GM12872 (cell line): ENCODE measurements at regions not wholly inside any gene's neighbourhood (a gene's known extent, or its start where the extent isn't known, plus 50 kb on each side); places are given as distances from the start of the nearest gene placed in this dataset.

Experiments
- TF ChIP-seq, protein P1 (sequence below): IDR thresholded peaks from 3 replicates; pipeline ENCODE4 v1.5.1; 2011; ENCODE audit warnings: low read depth, mild to moderate bottlenecking, low read length, moderate library complexity; ENCODE audit not compliant: insufficient read depth

DNA sequence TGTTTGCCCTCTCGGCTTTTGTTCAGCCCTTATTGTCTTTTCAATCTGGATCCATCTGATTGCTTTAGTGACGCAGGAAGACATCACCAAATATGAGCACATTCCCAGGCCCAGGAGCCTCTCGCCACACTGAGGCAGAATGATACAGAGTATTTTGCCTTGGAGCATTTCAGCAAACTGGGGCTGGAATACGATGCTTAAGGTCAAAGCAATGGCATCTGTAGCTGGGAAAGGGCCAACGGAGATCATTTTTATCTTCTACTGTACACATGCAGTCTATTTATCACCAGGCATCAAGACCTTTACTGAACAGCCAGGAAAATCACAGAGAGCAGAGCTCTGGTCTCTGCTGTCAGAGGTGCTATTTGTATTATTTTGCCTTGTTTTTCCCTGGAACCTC lies 655.3 kb downstream of the RNF144B start:
- TF ChIP-seq, protein P1, sequence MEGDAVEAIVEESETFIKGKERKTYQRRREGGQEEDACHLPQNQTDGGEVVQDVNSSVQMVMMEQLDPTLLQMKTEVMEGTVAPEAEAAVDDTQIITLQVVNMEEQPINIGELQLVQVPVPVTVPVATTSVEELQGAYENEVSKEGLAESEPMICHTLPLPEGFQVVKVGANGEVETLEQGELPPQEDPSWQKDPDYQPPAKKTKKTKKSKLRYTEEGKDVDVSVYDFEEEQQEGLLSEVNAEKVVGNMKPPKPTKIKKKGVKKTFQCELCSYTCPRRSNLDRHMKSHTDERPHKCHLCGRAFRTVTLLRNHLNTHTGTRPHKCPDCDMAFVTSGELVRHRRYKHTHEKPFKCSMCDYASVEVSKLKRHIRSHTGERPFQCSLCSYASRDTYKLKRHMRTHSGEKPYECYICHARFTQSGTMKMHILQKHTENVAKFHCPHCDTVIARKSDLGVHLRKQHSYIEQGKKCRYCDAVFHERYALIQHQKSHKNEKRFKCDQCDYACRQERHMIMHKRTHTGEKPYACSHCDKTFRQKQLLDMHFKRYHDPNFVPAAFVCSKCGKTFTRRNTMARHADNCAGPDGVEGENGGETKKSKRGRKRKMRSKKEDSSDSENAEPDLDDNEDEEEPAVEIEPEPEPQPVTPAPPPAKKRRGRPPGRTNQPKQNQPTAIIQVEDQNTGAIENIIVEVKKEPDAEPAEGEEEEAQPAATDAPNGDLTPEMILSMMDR: no peak

DNA sequence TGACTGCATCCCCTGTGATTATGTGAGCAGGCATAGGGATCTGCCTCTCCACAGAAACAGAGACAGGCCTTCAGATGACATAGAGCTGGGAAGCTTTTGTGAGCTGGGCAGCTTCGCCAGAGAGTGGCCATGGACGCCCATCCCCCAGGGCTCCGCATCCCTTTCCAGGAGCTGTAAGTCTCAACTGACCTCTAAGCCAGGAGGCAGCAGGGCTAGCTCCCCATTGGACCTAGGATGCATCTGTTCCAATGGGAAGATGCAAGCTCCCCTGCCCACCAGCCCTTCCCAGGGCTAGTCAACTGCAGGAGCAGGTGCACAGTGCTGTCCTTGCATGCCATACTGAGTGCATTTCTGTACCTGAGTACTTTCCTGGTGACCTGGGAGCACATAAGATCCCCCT lies 663.6 kb downstream of the RNF144B start:
- TF ChIP-seq, protein P1: no peak

DNA sequence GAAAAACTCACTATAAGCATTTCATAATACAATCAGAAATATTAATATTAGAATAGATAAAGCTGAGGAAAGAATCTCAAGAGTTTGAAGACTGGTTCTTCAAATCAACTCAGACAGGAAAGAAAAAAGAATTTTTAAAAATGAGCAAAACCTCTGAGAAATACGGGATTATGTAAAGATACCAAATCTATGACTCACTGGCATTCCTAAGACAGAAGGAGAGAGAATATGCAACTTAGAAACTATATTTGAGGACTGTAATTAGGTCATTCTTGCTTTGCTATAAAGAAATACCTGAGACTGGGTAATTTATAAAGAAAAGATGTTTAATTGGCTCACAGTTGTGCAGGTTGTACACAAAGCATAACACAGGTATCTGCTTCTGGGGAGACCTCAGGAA lies 665.1 kb downstream of the RNF144B start:
- TF ChIP-seq, protein P1: no peak

DNA sequence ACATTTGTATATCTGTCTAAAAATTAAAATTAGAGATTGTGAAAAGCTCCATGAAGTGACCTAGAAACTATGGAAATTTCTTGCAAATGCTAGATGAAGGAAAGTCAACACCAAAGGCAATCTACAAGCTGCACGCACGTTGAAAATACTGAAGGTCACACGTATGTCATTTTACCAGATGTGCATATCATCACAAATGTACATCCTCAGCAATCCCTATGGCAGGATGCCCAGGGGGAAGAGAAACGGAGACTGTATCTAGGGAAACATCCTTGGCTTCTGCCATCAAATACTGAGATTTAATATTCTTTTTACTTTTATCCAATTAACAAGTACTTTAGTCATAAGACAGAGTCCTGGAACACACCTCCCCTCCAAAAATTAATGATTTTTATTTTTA lies 672.0 kb downstream of the RNF144B start:
- TF ChIP-seq, protein P1: no peak

DNA sequence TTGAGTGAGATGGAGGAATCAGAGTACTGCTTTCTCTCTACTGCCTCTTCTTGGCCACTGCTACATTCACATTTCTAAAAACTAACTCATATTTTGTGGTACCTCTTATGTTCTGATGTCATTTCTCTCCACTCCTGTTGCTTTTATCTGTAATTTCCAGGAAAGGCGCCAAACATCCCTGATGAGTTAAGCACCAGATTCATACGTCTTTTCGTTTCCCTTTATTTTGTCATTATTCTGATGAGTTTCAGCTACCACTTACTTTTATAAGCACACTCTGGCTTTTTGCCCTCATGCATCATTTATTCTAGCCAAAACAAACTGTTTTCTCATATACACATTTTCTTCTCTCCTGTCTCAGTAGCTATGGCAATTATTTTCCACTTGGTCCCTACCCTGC lies 680.0 kb downstream of the RNF144B start:
- TF ChIP-seq, protein P1: no peak

DNA sequence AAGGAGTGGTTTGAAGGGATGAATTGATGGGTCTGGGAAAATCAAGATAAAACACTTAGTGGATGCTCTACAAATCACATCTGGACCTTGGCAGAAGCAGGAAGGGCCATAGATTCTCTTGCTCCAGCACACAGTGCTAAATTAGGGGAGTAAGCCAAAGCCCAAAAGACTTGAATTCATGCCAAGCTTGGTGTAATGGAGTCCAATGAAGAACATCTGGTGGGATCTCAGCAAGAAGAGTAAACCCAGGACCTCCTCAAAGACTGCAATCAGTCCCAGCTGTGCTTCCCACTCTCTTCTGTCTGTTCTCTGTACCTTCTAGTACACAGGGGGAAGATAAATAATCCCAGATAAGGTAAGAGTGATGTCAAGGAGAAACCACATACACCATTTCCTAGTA lies 683.4 kb downstream of the RNF144B start:
- TF ChIP-seq, protein P1: no peak

DNA sequence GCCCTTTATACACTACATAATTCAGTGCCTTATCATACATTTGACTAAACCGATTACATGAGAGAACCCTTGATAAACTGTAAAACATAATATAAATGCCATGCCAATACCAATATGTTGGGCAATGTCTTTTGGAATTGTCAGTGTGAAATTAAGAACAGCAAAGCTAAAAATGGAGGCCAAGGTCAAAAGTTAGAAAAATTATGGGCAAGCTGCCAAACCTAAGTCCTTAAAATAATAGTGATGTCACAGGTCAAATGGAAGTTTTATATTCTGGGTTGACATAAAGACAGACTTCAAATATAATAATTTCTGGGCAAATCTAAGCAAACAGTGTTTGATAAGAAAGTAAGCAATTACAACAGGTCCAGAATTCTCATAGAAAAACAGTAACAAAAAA lies 696.7 kb downstream of the RNF144B start:
- TF ChIP-seq, protein P1: no peak

DNA sequence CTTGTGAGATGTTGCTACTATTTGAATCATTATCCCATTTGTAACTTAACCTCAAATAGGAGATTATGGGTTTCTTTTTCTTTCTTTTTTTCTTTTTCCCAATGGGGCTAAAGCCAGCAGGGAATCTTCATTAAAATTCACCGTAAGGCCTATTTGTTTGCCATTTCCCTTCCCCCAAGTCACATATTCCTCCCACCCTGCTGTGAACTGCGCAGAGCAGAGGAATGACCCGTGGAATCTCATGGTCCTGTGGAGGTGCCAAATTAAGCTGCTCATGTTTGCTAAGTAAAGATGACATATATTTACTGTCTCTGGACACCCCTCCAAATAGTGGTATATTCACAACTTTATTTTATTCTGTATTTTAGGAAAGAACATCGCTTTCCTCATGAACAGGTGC lies 699.3 kb downstream of the RNF144B start:
- TF ChIP-seq, protein P1: no peak
